Esophagus muscularis mucosa (tissue), 4 donors: ENCODE measurements at regions not wholly inside any gene's neighbourhood (a gene's known extent, or its start where the extent isn't known, plus 50 kb on each side); places are given as distances from the start of the nearest gene placed in this dataset.

Experiments
- DNase-seq: peaks from one replicate; pipeline ENCODE4 v3.0.0-alpha.2; 2017; ENCODE audit errors: extremely low spot score
- H3K27ac ChIP-seq, 4 donors: fragments of 200-600 bp; sonication (generic); replicated peaks in 1 of 4; 1 replicate in 3 of 4; 2 replicates in 1 of 4; pipeline ENCODE4 v1.5.1; 2016 to 2019; ENCODE audit warnings: mild to moderate bottlenecking in 1 of 4
- H3K27me3 ChIP-seq, 4 donors: fragments of 200-600 bp; sonication (generic); one replicate each; pipeline versions ENCODE4 v1.5.1 to v1.6.0; 2016 to 2019
- H3K36me3 ChIP-seq, 4 donors: fragments of 200-600 bp; sonication (generic); one replicate each; pipeline ENCODE4 v1.5.1; 2016 to 2019
- H3K4me1 ChIP-seq, 4 donors: fragments of 200-600 bp; sonication (generic); one replicate each; pipeline ENCODE4 v1.5.1; 2016 to 2019
- H3K4me3 ChIP-seq, 4 donors: fragments of 200-600 bp; sonication (generic); 1 replicate in 2 of 4; 2 replicates in 2 of 4; pipeline ENCODE4 v1.5.1; 2016 to 2019; ENCODE audit warnings: mild to moderate bottlenecking in 4 of 4, moderate library complexity in 1 of 4
- H3K9me3 ChIP-seq, 4 donors: fragments of 200-600 bp; sonication (generic); 1 replicate in 3 of 4; 2 replicates in 1 of 4; pipeline ENCODE4 v1.5.1; 2016 to 2019
- CTCF ChIP-seq, 3 experiments: fragments of 200-600 bp in 2 of 3; fragments of 450-650 bp in 1 of 3; sonication (generic) in 2 of 3; IDR thresholded peaks; one replicate each; pipeline ENCODE4 v1.5.1; 2017 to 2019; ENCODE audit warnings: antibody characterized with exemption in 3 of 3, mild to moderate bottlenecking in 2 of 3, moderate library complexity in 1 of 3
- EP300 ChIP-seq: sonication (generic); formaldehyde crosslinking; IDR thresholded peaks from one replicate; pipeline ENCODE4 v1.6.1; 2017; ENCODE audit warnings: antibody characterized with exemption
- POLR2A ChIP-seq: fragments of 450-650 bp; IDR thresholded peaks from one replicate; pipeline ENCODE4 v1.6.1; 2017; ENCODE audit warnings: antibody characterized with exemption, moderate library complexity, mild to moderate bottlenecking, low read depth
- POLR2AphosphoS5 ChIP-seq, 2 donors: sonication (generic); formaldehyde crosslinking; IDR thresholded peaks; one replicate each; pipeline ENCODE4 v1.6.1; 2017; ENCODE audit warnings: antibody characterized with exemption in 2 of 2
- WGBS: methylation state at CpG from one replicate; pipeline ENCODE4 v1.1.5; 2018; 5-methylcytosine and 5-hydroxymethylcytosine counted together
- intact Hi-C: fragments of 100-400 bp; cut with DNase I; formaldehyde crosslinking; loops from one replicate; pipeline ENCODE4 v1.15.1; 2023

GRCh38 chr4:175129797-175130196 lies 211.6 kb downstream of the ADAM29 start:
- intact Hi-C loops, result no loop called here
- Histone ChIP-seq H3K4me1 (no peaks in the 10 kb centered on the region), H3K9me3 (no peaks in the 10 kb centered on the region), H3K27ac (no peak overlapping the region), H3K4me3 (no peak overlapping the region), H3K36me3 (no peaks in the 10 kb centered on the region), H3K27me3 (no peaks in the 10 kb centered on the region)
- DNase-seq, result no peak
- WGBS, result 94% methylated on average over 4 of the region's 4 CpGs
- no peak for TF ChIP-seq EP300
- TF ChIP-seq POLR2A, result no peak
- TF ChIP-seq POLR2AphosphoS5 (IDR thresholded peaks at IDR 0.05), result no peak
- TF ChIP-seq CTCF (IDR thresholded peaks at IDR 0.05), result no peak

- intact Hi-C loops, result no loop called here
- Histone ChIP-seq H3K36me3 (no peaks in the 10 kb centered on the region), H3K4me3 (no peak overlapping the region), H3K4me1 (no peaks in the 10 kb centered on the region), H3K27me3 (no peaks in the 10 kb centered on the region), H3K9me3 (no peaks in the 10 kb centered on the region), H3K27ac (no peak overlapping the region)
- TF ChIP-seq POLR2A, result no peak
- TF ChIP-seq CTCF (IDR thresholded peaks at IDR 0.05), result no peak
- TF ChIP-seq POLR2AphosphoS5 (IDR thresholded peaks at IDR 0.05), result no peak
- TF ChIP-seq EP300, result no peak
- 87% methylated on average over 12 of the region's 12 CpGs for WGBS
- no peak for DNase-seq
Observed at GRCh38 chr4:175139205-175139604, 221.0 kb downstream of the ADAM29 start.

- Histone ChIP-seq H3K4me1 (no peaks in the 10 kb centered on the region), H3K27me3 (no peaks in the 10 kb centered on the region), H3K4me3 (no peak overlapping the region), H3K27ac (no peak overlapping the region), H3K9me3 (no peaks in the 10 kb centered on the region), H3K36me3 (no peaks in the 10 kb centered on the region)
- intact Hi-C loops, result no loop called here
- TF ChIP-seq EP300, result no peak
- no peak for TF ChIP-seq POLR2AphosphoS5 (IDR thresholded peaks at IDR 0.05)
- TF ChIP-seq CTCF (IDR thresholded peaks at IDR 0.05), result no peak
- DNase-seq, result no peak
Observed at GRCh38 chr4:175143116-175143515, 225.0 kb downstream of the ADAM29 start.

DNA sequence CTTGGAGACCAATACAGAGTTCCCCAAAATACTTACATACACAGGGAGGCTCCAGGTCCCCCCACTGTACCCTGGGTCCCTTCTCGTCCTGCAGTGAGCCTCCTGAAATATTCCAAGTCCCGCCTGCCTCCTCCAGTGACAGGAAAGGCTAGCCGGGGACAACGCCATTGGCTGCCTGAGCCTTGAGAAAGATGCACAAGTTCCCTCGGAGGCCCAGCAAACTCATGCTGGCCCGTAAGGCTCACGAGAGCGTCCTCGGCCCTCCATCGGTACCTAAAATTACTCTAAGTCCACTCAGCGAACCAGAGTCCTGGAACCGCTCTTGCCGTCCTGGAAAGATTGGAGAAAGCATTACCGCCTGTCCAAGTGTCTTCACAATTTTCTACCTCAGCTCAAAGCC lies 228.6 kb downstream of the ADAM29 start:
- Histone ChIP-seq H3K27me3 (no peaks in the 10 kb centered on the region), H3K36me3 (no peaks in the 10 kb centered on the region), H3K4me3 (no peak overlapping the region), H3K4me1 (no peaks in the 10 kb centered on the region), H3K27ac (no peak overlapping the region), H3K9me3 (no peaks in the 10 kb centered on the region)
- TF ChIP-seq POLR2A (no peak), POLR2AphosphoS5 (IDR thresholded peaks at IDR 0.05) (no peak), EP300 (no peak), CTCF (IDR thresholded peaks at IDR 0.05) (no peak)
- 91% methylated on average over 13 of the region's 14 CpGs for WGBS
- DNase-seq, result no peak
- intact Hi-C loops, result no loop called here

GRCh38 chr4:175147233-175147632 lies 229.1 kb downstream of the ADAM29 start:
- no peaks in the 10 kb centered on the region for H3K27me3 ChIP-seq
- intact Hi-C loops, result no loop called here
- H3K27ac ChIP-seq, result no peak overlapping the region
- DNase-seq, result no peak
- no peaks in the 10 kb centered on the region for H3K36me3 ChIP-seq
- H3K4me3 ChIP-seq, result no peak overlapping the region
- 93% methylated on average over 12 of the region's 12 CpGs for WGBS
- TF ChIP-seq EP300, result no peak
- TF ChIP-seq POLR2AphosphoS5 (IDR thresholded peaks at IDR 0.05), result no peak
- no peak for TF ChIP-seq CTCF (IDR thresholded peaks at IDR 0.05)
- no peak for TF ChIP-seq POLR2A
- H3K4me1 ChIP-seq, result no peaks in the 10 kb centered on the region
- no peaks in the 10 kb centered on the region for H3K9me3 ChIP-seq
